ENCODE measurements at regions not wholly inside any gene's neighbourhood (a gene's known extent, or its start where the extent isn't known, plus 50 kb on each side); places are given as distances from the start of the nearest gene placed in this dataset.

DNA sequence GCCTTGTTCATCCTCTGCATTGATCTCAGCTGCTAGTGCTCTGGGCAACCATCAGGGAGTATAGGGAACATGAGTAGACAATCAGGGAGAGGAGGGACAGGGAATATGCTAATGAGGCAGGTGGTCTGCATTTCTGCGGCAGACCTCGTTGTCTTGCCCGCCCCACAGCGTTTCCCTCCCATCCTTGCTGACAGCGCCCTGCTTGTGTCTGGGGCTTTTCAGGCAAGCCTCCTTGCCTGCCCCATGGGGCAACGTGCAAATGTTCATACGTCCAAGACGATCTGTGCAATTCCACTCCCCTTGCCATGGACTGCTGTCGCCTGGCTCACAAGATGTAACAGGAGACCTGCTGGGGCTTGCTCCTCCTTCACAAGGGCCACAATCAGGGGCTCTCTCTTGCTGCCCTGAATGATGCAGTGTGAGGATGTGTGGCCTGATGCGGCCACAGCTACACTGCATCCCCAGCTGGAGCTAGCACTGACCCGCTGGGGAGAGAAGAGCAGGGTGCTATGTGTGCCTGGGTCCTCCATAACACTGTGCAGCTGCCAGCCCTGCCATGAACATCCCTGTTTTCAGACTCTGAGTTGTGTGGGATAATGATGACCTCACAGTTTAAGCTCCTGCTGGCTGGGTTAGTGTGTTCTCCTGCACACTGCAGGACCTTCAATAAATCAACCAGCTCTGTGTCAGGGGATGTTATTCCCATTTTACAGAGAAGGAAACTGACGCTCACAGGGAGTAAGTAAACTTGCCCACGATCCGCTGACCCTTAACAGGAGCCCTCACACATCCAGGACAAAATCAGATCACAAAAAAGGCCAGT, 211.3 kb downstream of the KLF13 start:
- 83 to 84% methylated on average over 13 to 14 of the region's 14 CpGs for WGBS, 2 donors
- Histone ChIP-seq H3K4me3 (no peak overlapping the region), H3K27ac (no peak overlapping the region), H3K9me3 (no peaks in the 10 kb centered on the region), H3K27me3 (no peaks in the 10 kb centered on the region), H3K4me1 (no peaks in the 10 kb centered on the region), H3K36me3 (ENCODE audit: low read depth, missing control alignments) (no peaks in the 10 kb centered on the region)
- intact Hi-C loops (cut with DNase I; ENCODE audit: low total_unique reads) = no loop called here
- no peak for DNase-seq
- TF ChIP-seq POLR2A (IDR thresholded peaks at IDR 0.05) = no peak
- TF ChIP-seq, protein P1, sequence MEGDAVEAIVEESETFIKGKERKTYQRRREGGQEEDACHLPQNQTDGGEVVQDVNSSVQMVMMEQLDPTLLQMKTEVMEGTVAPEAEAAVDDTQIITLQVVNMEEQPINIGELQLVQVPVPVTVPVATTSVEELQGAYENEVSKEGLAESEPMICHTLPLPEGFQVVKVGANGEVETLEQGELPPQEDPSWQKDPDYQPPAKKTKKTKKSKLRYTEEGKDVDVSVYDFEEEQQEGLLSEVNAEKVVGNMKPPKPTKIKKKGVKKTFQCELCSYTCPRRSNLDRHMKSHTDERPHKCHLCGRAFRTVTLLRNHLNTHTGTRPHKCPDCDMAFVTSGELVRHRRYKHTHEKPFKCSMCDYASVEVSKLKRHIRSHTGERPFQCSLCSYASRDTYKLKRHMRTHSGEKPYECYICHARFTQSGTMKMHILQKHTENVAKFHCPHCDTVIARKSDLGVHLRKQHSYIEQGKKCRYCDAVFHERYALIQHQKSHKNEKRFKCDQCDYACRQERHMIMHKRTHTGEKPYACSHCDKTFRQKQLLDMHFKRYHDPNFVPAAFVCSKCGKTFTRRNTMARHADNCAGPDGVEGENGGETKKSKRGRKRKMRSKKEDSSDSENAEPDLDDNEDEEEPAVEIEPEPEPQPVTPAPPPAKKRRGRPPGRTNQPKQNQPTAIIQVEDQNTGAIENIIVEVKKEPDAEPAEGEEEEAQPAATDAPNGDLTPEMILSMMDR (IDR thresholded peaks at IDR 0.05) = no peak

DNA sequence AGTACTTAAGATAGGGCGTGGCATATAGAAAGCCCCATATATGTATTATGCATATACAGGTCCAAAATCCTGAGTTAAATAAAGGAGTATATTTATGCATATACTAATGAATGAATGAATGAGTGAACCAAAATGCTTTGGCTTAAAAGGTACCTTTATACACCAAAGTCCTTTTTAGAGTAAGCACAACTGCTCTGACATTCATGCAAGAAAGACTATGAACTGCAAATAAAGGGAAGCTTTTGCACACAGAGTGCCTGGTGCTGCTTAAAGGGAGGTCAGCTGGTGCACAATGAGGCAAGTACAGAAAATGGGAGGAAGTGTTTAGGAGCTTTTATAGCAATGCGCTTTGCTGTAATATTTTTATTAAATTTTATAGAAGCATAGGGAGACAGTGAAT, 214.0 kb downstream of the KLF13 start:
- intact Hi-C loops (cut with DNase I; ENCODE audit: low total_unique reads) = no loop called here
- no peaks in the 10 kb centered on the region for H3K9me3 ChIP-seq
- no peaks in the 10 kb centered on the region for H3K36me3 ChIP-seq (ENCODE audit: low read depth, missing control alignments)
- no peak for DNase-seq
- WGBS, 2 donors = 93% methylated on average over 2 of the region's 2 CpGs
- H3K27me3 ChIP-seq = no peaks in the 10 kb centered on the region
- TF ChIP-seq POLR2A (IDR thresholded peaks at IDR 0.05) = no peak
- TF ChIP-seq, protein P1 (IDR thresholded peaks at IDR 0.05) = no peak
- no peak overlapping the region for H3K27ac ChIP-seq
- H3K4me3 ChIP-seq = no peak overlapping the region
- no peaks in the 10 kb centered on the region for H3K4me1 ChIP-seq

DNA sequence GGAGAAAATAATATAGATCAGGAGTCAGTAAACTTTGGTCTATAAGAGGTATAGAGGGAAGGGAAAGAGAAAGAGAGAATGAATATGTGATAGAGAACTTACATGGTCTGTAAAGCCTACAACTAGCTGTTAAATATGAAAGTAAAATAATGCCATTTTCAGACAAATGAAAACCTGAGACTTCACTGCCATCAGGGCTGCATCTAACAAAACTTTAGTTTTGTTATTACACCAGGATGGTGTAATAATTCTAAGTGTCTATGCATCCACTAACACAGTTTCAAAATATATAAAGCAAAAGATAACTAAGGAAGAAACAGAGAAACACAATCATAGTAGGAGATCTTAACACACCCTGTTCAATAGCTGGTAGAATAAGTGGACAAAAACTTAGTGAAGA, 217.7 kb downstream of the KLF13 start:
- H3K27ac ChIP-seq = no peak overlapping the region
- no peaks in the 10 kb centered on the region for H3K27me3 ChIP-seq
- H3K9me3 ChIP-seq = no peaks in the 10 kb centered on the region
- TF ChIP-seq, protein P1 (IDR thresholded peaks at IDR 0.05) = no peak
- TF ChIP-seq POLR2A (IDR thresholded peaks at IDR 0.05) = no peak
- H3K4me1 ChIP-seq = no peaks in the 10 kb centered on the region
- no peaks in the 10 kb centered on the region for H3K36me3 ChIP-seq (ENCODE audit: low read depth, missing control alignments)
- H3K4me3 ChIP-seq = no peak overlapping the region
- no peak for DNase-seq
- intact Hi-C loops (cut with DNase I; ENCODE audit: low total_unique reads) = no loop called here

DNA sequence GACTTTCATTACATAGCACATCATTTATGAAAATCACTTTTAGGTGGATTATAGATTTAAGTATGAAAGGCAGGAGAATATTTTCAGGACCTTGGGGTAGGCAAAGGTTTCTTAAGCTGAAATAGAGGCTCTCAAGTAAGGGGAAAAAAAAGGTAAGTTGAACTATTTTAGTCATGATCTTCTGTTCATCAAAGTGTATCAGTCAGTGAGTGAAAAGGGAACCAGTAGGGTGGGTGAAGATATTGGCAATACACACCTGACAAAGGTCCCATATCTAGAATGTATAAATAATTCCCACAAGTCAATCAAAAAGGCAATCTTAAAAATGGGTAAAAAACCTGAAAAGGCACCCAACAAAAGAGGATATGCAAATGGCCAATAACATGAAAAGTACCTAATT, 218.6 kb downstream of the KLF13 start:
- Histone ChIP-seq H3K27me3 (no peaks in the 10 kb centered on the region), H3K9me3 (no peaks in the 10 kb centered on the region), H3K27ac (no peak overlapping the region), H3K4me3 (no peak overlapping the region), H3K4me1 (no peaks in the 10 kb centered on the region), H3K36me3 (ENCODE audit: low read depth, missing control alignments) (no peaks in the 10 kb centered on the region)
- intact Hi-C loops (cut with DNase I; ENCODE audit: low total_unique reads) = no loop called here
- TF ChIP-seq, protein P1 (IDR thresholded peaks at IDR 0.05) = no peak
- no peak for TF ChIP-seq POLR2A (IDR thresholded peaks at IDR 0.05)
- no peak for DNase-seq

All from testis (tissue), 2 donors.